ENCODE measurements at regions not wholly inside any gene's neighbourhood (a gene's known extent, or its start where the extent isn't known, plus 50 kb on each side); places are given as distances from the start of the nearest gene placed in this dataset.

DNA sequence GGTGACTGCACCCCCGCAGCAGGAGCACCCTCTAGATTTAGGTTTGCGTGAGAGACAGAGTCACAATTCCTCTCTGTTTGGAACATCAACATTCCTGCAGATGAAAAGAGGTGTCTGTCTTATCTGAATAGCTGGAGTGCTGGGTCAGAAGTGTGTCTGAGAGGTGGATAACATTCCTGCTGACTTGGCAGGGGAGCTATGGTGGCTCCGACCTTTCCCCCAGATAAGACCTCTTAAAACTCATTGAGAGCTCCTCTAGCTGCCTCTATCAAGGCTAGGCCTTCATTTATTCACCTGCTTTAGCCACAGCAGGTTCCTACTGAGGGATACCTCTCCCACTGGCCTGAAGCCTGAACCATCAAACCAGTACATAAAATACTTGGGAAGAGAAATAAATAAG is 615.5 kb downstream of the LRRC70 start:
- TF ChIP-seq CTCF (conservative IDR thresholded peaks at IDR 0.05; ENCODE audit: low read length): no peak
- TF ChIP-seq EZH2phosphoT487 (IDR thresholded peaks at IDR 0.05; ENCODE audit: borderline replicate concordance, low read depth, low read length): no peak
